Islet of Langerhans (tissue), 1 donor: ENCODE measurements at regions not wholly inside any gene's neighbourhood (a gene's known extent, or its start where the extent isn't known, plus 50 kb on each side); places are given as distances from the start of the nearest gene placed in this dataset.
"Not testable (repeated sequence)": the region's sequence is repeated elsewhere in the genome, so short reads cannot be mapped to it uniquely, and the experiment has no call there.

Experiments used
- FAIRE-seq: peaks from one replicate; lab custom pipeline; 2011; peaks lifted over from hg19 to GRCh38; lab: Jason Lieb, UNC

- FAIRE-seq = no peak
Observed at GRCh38 chr2:14988600-14988999, 356.1 kb downstream of the LRATD1 start.

GRCh38 chr2:14991723-14992122 is 359.2 kb downstream of the LRATD1 start:
- FAIRE-seq = no peak

GRCh38 chr2:14994721-14995120 is 362.2 kb downstream of the LRATD1 start:
- FAIRE-seq = no peak

GRCh38 chr2:14996351-14997014 is 364.0 kb downstream of the LRATD1 start:
- no peak for FAIRE-seq

GRCh38 chr2:14998546-14998945 is 366.0 kb downstream of the LRATD1 start:
- FAIRE-seq = no peak

GRCh38 chr2:14999114-14999661 is 366.7 kb downstream of the LRATD1 start:
- no peak for FAIRE-seq

- not testable (repeated sequence) for FAIRE-seq
Observed at GRCh38 chr2:15002519-15002918, 370.0 kb downstream of the LRATD1 start.

GRCh38 chr2:15006667-15007066 is 374.1 kb downstream of the LRATD1 start:
- FAIRE-seq = no peak

- no peak for FAIRE-seq
Observed at GRCh38 chr2:15009681-15010080, 377.2 kb downstream of the LRATD1 start.

- no peak for FAIRE-seq
Observed at GRCh38 chr2:15010346-15010745, 377.8 kb downstream of the LRATD1 start.

- FAIRE-seq = no peak
Observed at GRCh38 chr2:15018814-15019213, 386.3 kb downstream of the LRATD1 start.

- peak; percentile 41 for FAIRE-seq
Observed at GRCh38 chr2:15023221-15023620, 390.7 kb downstream of the LRATD1 start.

- no peak for FAIRE-seq
Observed at GRCh38 chr2:15028406-15028805, 395.9 kb downstream of the LRATD1 start.

- no peak for FAIRE-seq
Observed at GRCh38 chr2:15031745-15032240, 399.3 kb downstream of the LRATD1 start.

- FAIRE-seq = no peak
Observed at GRCh38 chr2:15034246-15034645, 401.7 kb downstream of the LRATD1 start.

- no peak for FAIRE-seq
Observed at GRCh38 chr2:15034860-15035259, 402.3 kb downstream of the LRATD1 start.

GRCh38 chr2:15038366-15039364 is 406.1 kb downstream of the LRATD1 start:
- no peak for FAIRE-seq

GRCh38 chr2:15040429-15041084 is 408.0 kb downstream of the LRATD1 start:
- FAIRE-seq = no peak

- FAIRE-seq = peak; percentile 92
Observed at GRCh38 chr2:15041429-15041837, 408.9 kb downstream of the LRATD1 start.

- FAIRE-seq = no peak
Observed at GRCh38 chr2:15042801-15043217, 410.3 kb downstream of the LRATD1 start.

GRCh38 chr2:15043336-15044058 is 411.0 kb downstream of the LRATD1 start:
- no peak for FAIRE-seq

- no peak for FAIRE-seq
Observed at GRCh38 chr2:15045054-15045453, 412.5 kb downstream of the LRATD1 start.
